ENCODE measurements at regions not wholly inside any gene's neighbourhood (a gene's known extent, or its start where the extent isn't known, plus 50 kb on each side); places are given as distances from the start of the nearest gene placed in this dataset.

- no peak for DNase-seq
- Mint-ChIP-seq H3K4me1 (peaks cover 13% of the 10 kb centered on the region), H3K27ac (no peak overlapping the region), H3K27me3 (peaks cover 9% of the 10 kb centered on the region), H3K4me3 (no peak overlapping the region), H3K36me3 (ENCODE audit: low read depth) (no peaks in the 10 kb centered on the region), H3K9me3 (no peaks in the 10 kb centered on the region)
- ChIA-PET POLR2A (no interaction called here), CTCF (no interaction called here)
Measured at GRCh38 chr3:115518100-115518852, 105.0 kb upstream of the GAP43 start.

DNA sequence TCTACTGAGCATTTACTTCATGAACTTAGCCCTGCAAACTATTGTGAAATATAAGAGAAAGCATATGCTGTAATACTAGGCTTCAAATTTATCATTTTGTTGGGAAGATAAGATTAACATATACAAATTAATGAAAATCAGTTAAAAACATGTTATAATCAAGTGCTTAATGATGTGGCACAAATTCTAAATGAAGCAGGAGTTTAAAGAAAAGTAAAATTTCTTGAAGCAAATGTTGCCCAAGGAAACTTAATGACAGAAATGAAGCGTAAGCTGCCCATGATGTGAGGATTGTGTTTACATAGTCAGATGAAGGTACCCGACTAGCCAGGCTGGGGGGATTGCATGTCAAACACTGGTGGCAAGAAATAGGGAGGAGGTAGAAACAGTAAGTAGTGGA lies 103.1 kb upstream of the GAP43 start:
- DNase-seq = no peak
- H3K4me1 Mint-ChIP-seq = peaks cover 9% of the 10 kb centered on the region
- peaks cover 2% of the 10 kb centered on the region for H3K27me3 Mint-ChIP-seq
- no peaks in the 10 kb centered on the region for H3K36me3 Mint-ChIP-seq (ENCODE audit: low read depth)
- H3K4me3 Mint-ChIP-seq = no peak overlapping the region
- H3K27ac Mint-ChIP-seq = no peak overlapping the region
- H3K9me3 Mint-ChIP-seq = no peaks in the 10 kb centered on the region
- ChIA-PET CTCF (no interaction called here), POLR2A (interaction anchor here (0.5 kb wide), 1 partner anchor 642 kb away, joined by 3 read pairs; no protein-coding TSS in a partner anchor)

DNA sequence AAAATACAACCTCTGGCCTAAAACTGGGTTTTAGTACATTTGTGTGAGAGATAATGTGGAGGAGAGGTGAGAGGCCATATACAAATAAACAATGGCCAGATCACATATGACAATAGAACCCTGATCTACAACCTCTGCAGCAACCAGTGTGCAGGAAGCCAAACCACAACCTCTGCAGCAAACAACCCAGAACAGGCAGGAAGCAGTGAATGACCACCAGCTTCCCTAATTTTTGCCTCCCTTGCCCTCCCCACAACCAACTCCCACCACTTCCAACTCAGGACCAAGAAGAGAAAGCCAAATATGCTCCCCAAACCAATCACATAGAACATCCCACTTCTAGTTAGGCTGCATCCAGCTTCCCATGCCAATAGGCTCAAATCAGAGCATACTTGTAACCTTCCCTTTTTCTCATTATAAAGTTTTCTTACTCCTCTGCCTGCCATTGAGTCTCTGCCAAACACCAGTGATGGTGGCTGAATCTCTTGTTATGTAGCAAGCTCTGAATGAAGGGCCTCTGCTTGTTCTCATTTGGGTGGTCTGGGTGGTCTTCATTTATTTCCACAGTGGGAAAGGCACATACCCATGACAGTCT lies 102.6 kb upstream of the GAP43 start:
- Mint-ChIP-seq H3K27ac (no peak overlapping the region), H3K36me3 (ENCODE audit: low read depth) (no peaks in the 10 kb centered on the region), H3K4me1 (peaks cover 9% of the 10 kb centered on the region), H3K27me3 (peaks cover 2% of the 10 kb centered on the region), H3K9me3 (no peaks in the 10 kb centered on the region), H3K4me3 (no peak overlapping the region)
- no peak for DNase-seq
- CTCF ChIA-PET = interaction anchor here (0.6 to 0.7 kb wide), 2 partner anchors 10 to 1101 kb away, joined by 4 to 5 read pairs; no protein-coding TSS in a partner anchor
- POLR2A ChIA-PET = interaction anchor here (0.5 kb wide), 1 partner anchor 643 kb away, joined by 3 read pairs; no protein-coding TSS in a partner anchor

DNA sequence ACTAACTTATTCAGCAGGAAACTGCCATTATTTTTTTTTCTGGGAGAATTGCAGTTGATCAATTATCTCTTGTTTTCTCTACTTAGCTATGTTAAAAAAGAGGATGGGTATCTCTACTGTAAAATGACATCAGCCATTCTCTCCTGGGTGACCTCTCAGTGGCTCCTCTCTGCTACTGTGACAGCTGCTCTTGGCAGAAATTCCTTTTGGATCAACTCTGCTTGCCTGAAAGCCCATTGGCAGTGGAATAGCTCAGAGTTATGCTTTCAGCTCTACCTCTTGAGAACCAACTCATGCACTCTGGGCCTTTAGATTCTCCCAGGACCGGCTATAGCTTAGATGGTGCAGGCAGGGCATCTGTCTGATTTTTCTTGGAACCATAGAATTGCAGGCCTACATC lies 99.9 kb upstream of the GAP43 start:
- no peak overlapping the region for H3K27ac Mint-ChIP-seq
- H3K27me3 Mint-ChIP-seq = no peaks in the 10 kb centered on the region
- H3K36me3 Mint-ChIP-seq (ENCODE audit: low read depth) = no peaks in the 10 kb centered on the region
- H3K4me3 Mint-ChIP-seq = no peak overlapping the region
- no peak for DNase-seq
- peaks cover 9% of the 10 kb centered on the region for H3K4me1 Mint-ChIP-seq
- CTCF ChIA-PET = no interaction called here
- no peaks in the 10 kb centered on the region for H3K9me3 Mint-ChIP-seq
- POLR2A ChIA-PET = no interaction called here

DNA sequence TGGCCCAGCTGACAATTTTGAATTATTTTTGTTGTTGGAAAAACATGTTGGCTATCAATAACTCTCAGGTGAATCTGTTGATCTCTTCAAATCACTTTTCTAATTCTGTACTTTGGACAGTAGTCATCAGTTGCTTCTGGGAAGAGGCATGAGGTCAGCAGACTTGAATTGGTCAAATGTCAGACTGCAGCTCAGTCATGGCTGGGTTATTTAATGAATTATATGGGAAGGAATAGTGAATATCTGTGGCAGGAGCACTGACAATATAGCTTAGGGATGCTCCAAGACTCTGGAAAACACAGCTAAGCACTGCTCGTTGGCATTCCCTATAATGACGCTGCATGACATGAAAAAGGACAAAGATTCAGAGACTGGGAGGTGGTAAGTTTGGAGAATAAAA lies 98.8 kb upstream of the GAP43 start:
- H3K4me3 Mint-ChIP-seq = no peak overlapping the region
- no peaks in the 10 kb centered on the region for H3K36me3 Mint-ChIP-seq (ENCODE audit: low read depth)
- peaks cover 2% of the 10 kb centered on the region for H3K9me3 Mint-ChIP-seq
- DNase-seq = no peak
- no peak overlapping the region for H3K27ac Mint-ChIP-seq
- peaks cover 9% of the 10 kb centered on the region for H3K4me1 Mint-ChIP-seq
- H3K27me3 Mint-ChIP-seq = peaks cover 3% of the 10 kb centered on the region
- POLR2A ChIA-PET = no interaction called here
- CTCF ChIA-PET = no interaction called here

GRCh38 chr3:115525731-115526130 lies 97.6 kb upstream of the GAP43 start:
- H3K4me3 Mint-ChIP-seq = no peak overlapping the region
- peaks cover 2% of the 10 kb centered on the region for H3K9me3 Mint-ChIP-seq
- H3K27ac Mint-ChIP-seq = no peak overlapping the region
- ChIA-PET CTCF (no interaction called here), POLR2A (no interaction called here)
- H3K36me3 Mint-ChIP-seq (ENCODE audit: low read depth) = no peaks in the 10 kb centered on the region
- no peak for DNase-seq
- peaks cover 12% of the 10 kb centered on the region for H3K27me3 Mint-ChIP-seq
- H3K4me1 Mint-ChIP-seq = peaks cover 3% of the 10 kb centered on the region

GRCh38 chr3:115533218-115533617 lies 90.1 kb upstream of the GAP43 start:
- POLR2A ChIA-PET = no interaction called here
- no peaks in the 10 kb centered on the region for H3K4me1 Mint-ChIP-seq
- CTCF ChIA-PET = no interaction called here
- peaks cover 13% of the 10 kb centered on the region for H3K27me3 Mint-ChIP-seq
- no peak overlapping the region for H3K4me3 Mint-ChIP-seq
- no peak for DNase-seq
- H3K36me3 Mint-ChIP-seq (ENCODE audit: low read depth) = no peaks in the 10 kb centered on the region
- H3K27ac Mint-ChIP-seq = no peak overlapping the region
- peaks cover 2% of the 10 kb centered on the region for H3K9me3 Mint-ChIP-seq

DNA sequence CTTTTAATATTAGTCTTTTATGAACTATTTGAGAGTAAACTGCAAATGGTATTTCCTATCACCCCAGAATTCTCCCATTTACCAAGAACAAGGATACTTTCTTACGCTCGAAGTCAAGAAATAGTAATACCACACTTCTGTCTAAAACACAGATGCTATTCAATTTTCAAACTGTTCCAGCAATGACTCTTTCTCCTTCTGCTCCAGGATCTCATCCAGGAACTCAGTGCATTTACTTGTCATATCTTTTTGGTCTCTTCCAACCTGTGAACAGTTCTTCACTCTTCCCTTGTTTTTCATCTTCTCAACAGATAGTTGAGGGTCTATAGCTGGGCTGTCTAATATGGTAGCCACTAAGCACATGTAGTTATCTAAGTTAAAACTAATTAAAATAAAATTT lies 87.1 kb upstream of the GAP43 start:
- DNase-seq = no peak
- Mint-ChIP-seq H3K4me3 (no peak overlapping the region), H3K4me1 (no peaks in the 10 kb centered on the region), H3K27ac (no peak overlapping the region), H3K27me3 (peaks cover 7% of the 10 kb centered on the region), H3K9me3 (no peaks in the 10 kb centered on the region), H3K36me3 (ENCODE audit: low read depth) (no peaks in the 10 kb centered on the region)
- ChIA-PET CTCF (no interaction called here), POLR2A (no interaction called here)

- peaks cover 8% of the 10 kb centered on the region for H3K27me3 Mint-ChIP-seq
- H3K9me3 Mint-ChIP-seq = no peaks in the 10 kb centered on the region
- no peak for DNase-seq
- H3K4me1 Mint-ChIP-seq = no peaks in the 10 kb centered on the region
- POLR2A ChIA-PET = no interaction called here
- no peaks in the 10 kb centered on the region for H3K36me3 Mint-ChIP-seq (ENCODE audit: low read depth)
- CTCF ChIA-PET = no interaction called here
- H3K4me3 Mint-ChIP-seq = no peak overlapping the region
- no peak overlapping the region for H3K27ac Mint-ChIP-seq
Measured at GRCh38 chr3:115537669-115538068, 85.6 kb upstream of the GAP43 start.

GRCh38 chr3:115547207-115547606 lies 76.1 kb upstream of the GAP43 start:
- H3K27me3 Mint-ChIP-seq = peaks cover 8% of the 10 kb centered on the region
- H3K27ac Mint-ChIP-seq = no peak overlapping the region
- CTCF ChIA-PET = no interaction called here
- no peaks in the 10 kb centered on the region for H3K36me3 Mint-ChIP-seq (ENCODE audit: low read depth)
- H3K4me3 Mint-ChIP-seq = no peak overlapping the region
- POLR2A ChIA-PET = no interaction called here
- no peak for DNase-seq
- no peaks in the 10 kb centered on the region for H3K4me1 Mint-ChIP-seq
- no peaks in the 10 kb centered on the region for H3K9me3 Mint-ChIP-seq

DNA sequence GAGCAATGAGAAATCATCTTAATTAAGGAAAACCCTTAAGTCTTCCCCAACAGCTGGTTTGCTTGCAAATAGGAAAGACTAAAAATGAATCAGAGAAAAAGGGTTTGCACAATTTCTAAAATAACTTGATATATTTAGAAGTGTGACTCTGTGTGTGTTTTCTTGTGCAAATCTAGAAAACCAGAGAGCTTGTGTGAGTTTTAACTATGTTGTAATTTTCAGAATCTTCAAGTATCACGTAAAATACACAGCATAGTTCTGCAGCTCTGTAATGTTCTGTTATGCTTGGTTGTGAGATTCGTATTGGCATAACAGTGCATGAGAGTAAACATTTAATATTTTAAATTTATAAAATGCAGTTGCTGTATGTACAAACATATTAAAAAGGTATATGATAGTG lies 74.7 kb upstream of the GAP43 start:
- DNase-seq = no peak
- H3K4me1 Mint-ChIP-seq = no peaks in the 10 kb centered on the region
- POLR2A ChIA-PET = no interaction called here

GRCh38 chr3:115549071-115549470 lies 74.2 kb upstream of the GAP43 start:
- CTCF ChIA-PET = no interaction called here
- DNase-seq = no peak
- Mint-ChIP-seq H3K4me1 (no peaks in the 10 kb centered on the region), H3K27me3 (peaks cover 14% of the 10 kb centered on the region), H3K4me3 (no peak overlapping the region), H3K27ac (no peak overlapping the region), H3K9me3 (no peaks in the 10 kb centered on the region), H3K36me3 (ENCODE audit: low read depth) (no peaks in the 10 kb centered on the region)
- POLR2A ChIA-PET = no interaction called here

More for the DNA sequence above, 74.7 kb upstream of the GAP43 start:
- H3K9me3 Mint-ChIP-seq = no peaks in the 10 kb centered on the region
- no peaks in the 10 kb centered on the region for H3K36me3 Mint-ChIP-seq (ENCODE audit: low read depth)
- CTCF ChIA-PET = no interaction called here
- no peak overlapping the region for H3K4me3 Mint-ChIP-seq
- H3K27ac Mint-ChIP-seq = no peak overlapping the region
- peaks cover 13% of the 10 kb centered on the region for H3K27me3 Mint-ChIP-seq

DNA sequence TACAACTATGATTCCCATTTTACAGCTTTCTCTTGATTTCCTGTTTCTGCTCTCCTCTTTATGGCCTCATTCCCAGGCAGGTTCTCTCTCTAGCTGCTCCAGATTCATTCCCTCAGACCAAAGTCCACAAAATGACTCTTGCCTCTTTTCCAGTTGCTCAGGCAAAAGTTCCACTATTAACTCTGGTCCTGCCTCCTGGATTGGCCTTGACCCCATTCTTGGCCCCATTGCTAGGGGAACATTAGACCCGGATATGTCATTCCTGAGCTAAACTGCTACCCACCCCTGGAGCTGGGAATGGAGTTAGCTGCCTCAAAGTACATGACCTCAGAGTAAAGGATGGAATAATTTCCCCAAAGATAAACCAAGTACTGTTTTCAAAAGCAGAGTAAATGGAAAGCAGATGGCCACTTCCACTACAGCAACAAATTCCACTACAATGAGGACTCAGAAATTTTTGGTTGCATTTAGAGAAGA lies 73.0 kb upstream of the GAP43 start:
- H3K27me3 Mint-ChIP-seq = peaks cover 11% of the 10 kb centered on the region
- H3K36me3 Mint-ChIP-seq (ENCODE audit: low read depth) = no peaks in the 10 kb centered on the region
- ChIA-PET CTCF (no interaction called here), POLR2A (no interaction called here)
- no peak for DNase-seq
- no peaks in the 10 kb centered on the region for H3K9me3 Mint-ChIP-seq
- H3K27ac Mint-ChIP-seq = no peak overlapping the region
- H3K4me3 Mint-ChIP-seq = no peak overlapping the region
- H3K4me1 Mint-ChIP-seq = no peaks in the 10 kb centered on the region

DNA sequence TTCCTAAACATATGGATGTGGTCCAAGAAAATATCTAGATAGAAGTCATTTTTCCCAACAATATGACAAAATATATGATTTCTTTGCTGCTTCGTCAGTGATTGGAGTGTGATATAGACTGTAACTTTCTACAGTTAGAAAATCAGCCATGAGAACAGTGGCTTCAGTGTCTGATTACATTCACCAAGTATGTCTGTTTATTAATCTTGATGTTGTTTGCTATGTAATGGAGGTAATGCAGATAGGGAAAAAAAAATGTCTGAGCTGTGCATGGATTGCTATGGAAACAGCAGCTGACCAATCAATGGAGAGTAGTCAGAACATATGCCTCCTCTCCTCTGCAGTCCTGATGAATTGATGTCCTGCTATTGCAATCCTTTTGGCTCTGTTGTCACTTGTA lies 72.3 kb upstream of the GAP43 start:
- Mint-ChIP-seq H3K36me3 (ENCODE audit: low read depth) (no peaks in the 10 kb centered on the region), H3K9me3 (no peaks in the 10 kb centered on the region), H3K27ac (no peak overlapping the region), H3K4me1 (no peaks in the 10 kb centered on the region), H3K4me3 (no peak overlapping the region), H3K27me3 (peaks cover 11% of the 10 kb centered on the region)
- POLR2A ChIA-PET = no interaction called here
- DNase-seq = no peak
- CTCF ChIA-PET = no interaction called here

Measured in activated CD4-positive, alpha-beta T cell treated with anti-CD3 and anti-CD28 coated beads, Interleukin-2, amount 10 ng/mL, durations not matched to agents 7 days and 5 days (primary cell).